ENCODE measurements at regions not wholly inside any gene's neighbourhood (a gene's known extent, or its start where the extent isn't known, plus 50 kb on each side); places are given as distances from the start of the nearest gene placed in this dataset.

GRCh38 chr2:47238638-47239037, 62.3 kb upstream of the CALM2 start:
- H3K27ac ChIP-seq (ENCODE audit: low read depth, low read length) = no peak overlapping the region
- H2BK12ac ChIP-seq (ENCODE audit: low read length) = no peak overlapping the region
- no peak overlapping the region for H3K4ac ChIP-seq (ENCODE audit: low read depth, low read length)
- no peaks in the 10 kb centered on the region for H3K9me3 ChIP-seq (ENCODE audit: insufficient read depth, low read depth, low read length)
- no peak overlapping the region for H4K12ac ChIP-seq (ENCODE audit: low read depth, low read length)
- H4K8ac ChIP-seq (ENCODE audit: low read depth, low read length) = no peak overlapping the region
- no peak overlapping the region for H3K9ac ChIP-seq (ENCODE audit: low read length)
- no peak overlapping the region for H2BK5ac ChIP-seq (ENCODE audit: low read depth, low read length, poor library complexity)
- H3K14ac ChIP-seq (ENCODE audit: low read length) = no peak overlapping the region
- no peak overlapping the region for H3K23ac ChIP-seq (ENCODE audit: low read length)
- WGBS (ENCODE audit: extremely low coverage, insufficient coverage, insufficient read length) = no CpG with 5 or more reads among the region's 1 CpG
- no peaks in the 10 kb centered on the region for H3K36me3 ChIP-seq (ENCODE audit: control insufficient read depth in 1 of 2, insufficient read depth in 2 of 2, low read length in 2 of 2)
- H2BK120ac ChIP-seq (ENCODE audit: insufficient read depth, low read length, poor library complexity) = no peak overlapping the region
- H3K4me2 ChIP-seq (ENCODE audit: low read length) = no peak overlapping the region
- H2AK5ac ChIP-seq (ENCODE audit: low read length) = no peak overlapping the region
- H3K79me2 ChIP-seq (ENCODE audit: control insufficient read depth, insufficient read depth, low read length, poor library complexity) = no peaks in the 10 kb centered on the region
- no peak overlapping the region for H3K18ac ChIP-seq (ENCODE audit: low read length)
- peaks cover 1% of the 10 kb centered on the region for H3K79me1 ChIP-seq (ENCODE audit: low read length)
- H3K27me3 ChIP-seq (ENCODE audit: insufficient read depth, low read length) = no peaks in the 10 kb centered on the region
- H3K4me3 ChIP-seq (ENCODE audit: low read depth, low read length) = no peak overlapping the region
- H4K91ac ChIP-seq (ENCODE audit: low read depth, low read length) = no peak overlapping the region
- H2AFZ ChIP-seq (ENCODE audit: insufficient read depth, low read length, poor library complexity) = no peak overlapping the region
- DNase-seq = no peak
- H3K4me1 ChIP-seq (ENCODE audit: control insufficient read depth in 1 of 2, insufficient read depth in 2 of 2, low read length in 2 of 2) = peaks cover 7 to 12% of the 10 kb centered on the region in 2 experiments

GRCh38 chr2:47237375-47238334, 61.3 kb upstream of the CALM2 start:
- no peak overlapping the region for H4K12ac ChIP-seq (ENCODE audit: low read depth, low read length)
- H2BK12ac ChIP-seq (ENCODE audit: low read length) = no peak overlapping the region
- H3K4me3 ChIP-seq (ENCODE audit: low read depth, low read length) = no peak overlapping the region
- no peaks in the 10 kb centered on the region for H3K79me2 ChIP-seq (ENCODE audit: control insufficient read depth, insufficient read depth, low read length, poor library complexity)
- H3K4me1 ChIP-seq (ENCODE audit: control insufficient read depth in 1 of 2, insufficient read depth in 2 of 2, low read length in 2 of 2) = peaks cover 6 to 11% of the 10 kb centered on the region in 2 experiments
- H3K27me3 ChIP-seq (ENCODE audit: insufficient read depth, low read length) = no peaks in the 10 kb centered on the region
- H3K18ac ChIP-seq (ENCODE audit: low read length) = no peak overlapping the region
- no peaks in the 10 kb centered on the region for H3K9me3 ChIP-seq (ENCODE audit: insufficient read depth, low read depth, low read length)
- H4K8ac ChIP-seq (ENCODE audit: low read depth, low read length) = no peak overlapping the region
- H3K23ac ChIP-seq (ENCODE audit: low read length) = no peak overlapping the region
- no peak overlapping the region for H2BK120ac ChIP-seq (ENCODE audit: insufficient read depth, low read length, poor library complexity)
- H3K9ac ChIP-seq (ENCODE audit: low read length) = no peak overlapping the region
- no peak overlapping the region for H4K91ac ChIP-seq (ENCODE audit: low read depth, low read length)
- no peak overlapping the region for H3K4ac ChIP-seq (ENCODE audit: low read depth, low read length)
- H3K27ac ChIP-seq (ENCODE audit: low read depth, low read length) = no peak overlapping the region
- H2AK5ac ChIP-seq (ENCODE audit: low read length) = peak overlapping the region; percentile 22
- H2AFZ ChIP-seq (ENCODE audit: insufficient read depth, low read length, poor library complexity) = no peak overlapping the region
- H2BK5ac ChIP-seq (ENCODE audit: low read depth, low read length, poor library complexity) = no peak overlapping the region
- H3K36me3 ChIP-seq (ENCODE audit: control insufficient read depth in 1 of 2, insufficient read depth in 2 of 2, low read length in 2 of 2) = no peaks in the 10 kb centered on the region
- H3K79me1 ChIP-seq (ENCODE audit: low read length) = no peaks in the 10 kb centered on the region
- WGBS (ENCODE audit: extremely low coverage, insufficient coverage, insufficient read length) = 100% methylated on average over 1 of the region's 12 CpGs
- no peak overlapping the region for H3K14ac ChIP-seq (ENCODE audit: low read length)
- no peak overlapping the region for H3K4me2 ChIP-seq (ENCODE audit: low read length)
- no peak for DNase-seq

GRCh38 chr2:47236503-47237215, 60.3 kb upstream of the CALM2 start:
- Histone ChIP-seq H3K18ac (ENCODE audit: low read length) (no peak overlapping the region), H3K23ac (ENCODE audit: low read length) (no peak overlapping the region), H3K4me2 (ENCODE audit: low read length) (no peak overlapping the region), H2BK5ac (ENCODE audit: low read depth, low read length, poor library complexity) (no peak overlapping the region), H4K8ac (ENCODE audit: low read depth, low read length) (no peak overlapping the region), H3K79me1 (ENCODE audit: low read length) (no peaks in the 10 kb centered on the region), H3K14ac (ENCODE audit: low read length) (no peak overlapping the region), H2AFZ (ENCODE audit: insufficient read depth, low read length, poor library complexity) (no peak overlapping the region), H3K9ac (ENCODE audit: low read length) (no peak overlapping the region), H3K27me3 (ENCODE audit: insufficient read depth, low read length) (no peaks in the 10 kb centered on the region), H4K12ac (ENCODE audit: low read depth, low read length) (no peak overlapping the region), H4K91ac (ENCODE audit: low read depth, low read length) (no peak overlapping the region), H2BK12ac (ENCODE audit: low read length) (no peak overlapping the region), H2BK120ac (ENCODE audit: insufficient read depth, low read length, poor library complexity) (no peak overlapping the region), H3K4me1 (ENCODE audit: control insufficient read depth in 1 of 2, insufficient read depth in 2 of 2, low read length in 2 of 2) (peaks cover 6 to 11% of the 10 kb centered on the region in 2 experiments), H3K36me3 (ENCODE audit: control insufficient read depth in 1 of 2, insufficient read depth in 2 of 2, low read length in 2 of 2) (no peaks in the 10 kb centered on the region), H3K9me3 (ENCODE audit: insufficient read depth, low read depth, low read length) (no peaks in the 10 kb centered on the region), H2AK5ac (ENCODE audit: low read length) (peak overlapping the region; percentile 32), H3K4ac (ENCODE audit: low read depth, low read length) (no peak overlapping the region), H3K4me3 (ENCODE audit: low read depth, low read length) (no peak overlapping the region), H3K79me2 (ENCODE audit: control insufficient read depth, insufficient read depth, low read length, poor library complexity) (no peaks in the 10 kb centered on the region), H3K27ac (ENCODE audit: low read depth, low read length) (no peak overlapping the region)
- no peak for DNase-seq
- WGBS (ENCODE audit: extremely low coverage, insufficient coverage, insufficient read length) = no CpG with 5 or more reads among the region's 2 CpGs

GRCh38 chr2:47235132-47235531, 58.8 kb upstream of the CALM2 start:
- Histone ChIP-seq H2BK12ac (ENCODE audit: low read length) (no peak overlapping the region), H4K8ac (ENCODE audit: low read depth, low read length) (no peak overlapping the region), H2BK5ac (ENCODE audit: low read depth, low read length, poor library complexity) (no peak overlapping the region), H4K12ac (ENCODE audit: low read depth, low read length) (no peak overlapping the region), H2AFZ (ENCODE audit: insufficient read depth, low read length, poor library complexity) (no peak overlapping the region), H3K9me3 (ENCODE audit: insufficient read depth, low read depth, low read length) (no peaks in the 10 kb centered on the region), H2BK120ac (ENCODE audit: insufficient read depth, low read length, poor library complexity) (no peak overlapping the region), H3K27ac (ENCODE audit: low read depth, low read length) (no peak overlapping the region), H3K14ac (ENCODE audit: low read length) (no peak overlapping the region), H3K27me3 (ENCODE audit: insufficient read depth, low read length) (no peaks in the 10 kb centered on the region), H3K23ac (ENCODE audit: low read length) (no peak overlapping the region), H3K36me3 (ENCODE audit: control insufficient read depth in 1 of 2, insufficient read depth in 2 of 2, low read length in 2 of 2) (no peaks in the 10 kb centered on the region), H3K79me2 (ENCODE audit: control insufficient read depth, insufficient read depth, low read length, poor library complexity) (no peaks in the 10 kb centered on the region), H3K4me3 (ENCODE audit: low read depth, low read length) (no peak overlapping the region), H3K4me2 (ENCODE audit: low read length) (no peak overlapping the region), H3K79me1 (ENCODE audit: low read length) (no peaks in the 10 kb centered on the region), H3K18ac (ENCODE audit: low read length) (no peak overlapping the region), H3K9ac (ENCODE audit: low read length) (no peak overlapping the region), H4K91ac (ENCODE audit: low read depth, low read length) (no peak overlapping the region), H3K4me1 (ENCODE audit: control insufficient read depth in 1 of 2, insufficient read depth in 2 of 2, low read length in 2 of 2) (peaks cover 6 to 11% of the 10 kb centered on the region in 2 experiments), H3K4ac (ENCODE audit: low read depth, low read length) (no peak overlapping the region), H2AK5ac (ENCODE audit: low read length) (no peak overlapping the region)
- no peak for DNase-seq
- no CpG with 5 or more reads among the region's 2 CpGs for WGBS (ENCODE audit: extremely low coverage, insufficient coverage, insufficient read length)

All from trophoblast cell (in vitro differentiated cells and primary cell).